Activated CD4-positive, alpha-beta T cell treated with anti-CD3 and anti-CD28 coated beads, Interleukin-2, amount 50 U/mL, for 16 hours (primary cell): ENCODE measurements at regions not wholly inside any gene's neighbourhood (a gene's known extent, or its start where the extent isn't known, plus 50 kb on each side); places are given as distances from the start of the nearest gene placed in this dataset.
"Not testable (repeated sequence)": the region's sequence is repeated elsewhere in the genome, so short reads cannot be mapped to it uniquely, and the experiment has no call there.

Experiments
- DNase-seq: peaks from one replicate; pipeline ENCODE4 v3.0.0-alpha.2; 2020

- DNase-seq: no peak
These were observed 142.2 kb downstream of the MZT1 start for GRCh38 chr13:72585254-72585653.

- no peak for DNase-seq
These were observed 156.2 kb downstream of the MZT1 start for GRCh38 chr13:72571191-72571590.

DNA sequence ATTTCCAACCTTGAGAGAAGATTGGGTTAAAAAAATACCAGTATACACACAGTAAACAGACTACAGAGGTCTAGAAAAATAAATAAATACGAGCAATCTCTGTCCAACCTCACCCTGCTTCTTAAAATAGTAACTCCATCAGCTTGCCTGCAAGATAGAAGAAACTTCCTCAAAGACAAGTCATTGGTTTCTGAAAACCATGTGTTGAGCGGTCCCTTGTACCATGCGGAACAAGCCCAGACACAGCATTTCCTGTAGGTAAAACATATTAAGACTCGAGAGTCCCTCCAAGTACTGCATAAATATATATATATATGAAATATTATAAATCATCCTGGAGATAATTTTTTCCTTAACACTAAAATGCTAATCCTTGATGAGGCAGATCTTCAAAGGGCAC, 157.4 kb downstream of the MZT1 start:
- no peak for DNase-seq

DNA sequence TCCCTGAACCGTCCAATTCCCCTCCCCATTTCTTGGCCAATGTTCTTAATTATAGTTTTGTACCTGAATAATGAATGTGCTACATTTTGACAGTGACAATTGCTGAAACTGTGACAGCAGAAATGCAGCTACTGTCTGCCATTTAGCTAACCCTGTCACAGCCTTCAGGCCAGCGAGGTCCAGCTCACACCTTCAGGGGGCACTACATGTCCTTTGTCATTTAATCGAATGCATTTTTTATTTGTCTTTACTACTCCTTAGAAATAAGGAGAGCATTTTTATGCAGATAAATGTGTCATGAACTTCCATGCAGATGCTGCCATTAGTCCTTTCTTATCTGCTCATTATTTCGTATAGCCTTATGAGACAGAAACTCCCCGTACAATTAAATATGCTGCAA, 159.9 kb downstream of the MZT1 start:
- DNase-seq: no peak

- DNase-seq: no peak
These were observed 160.9 kb downstream of the MZT1 start for GRCh38 chr13:72566526-72566925.

- peak; percentile 14 for DNase-seq
These were observed 161.5 kb downstream of the MZT1 start for GRCh38 chr13:72565893-72566292.

- no peak for DNase-seq
These were observed 164.7 kb downstream of the MZT1 start for GRCh38 chr13:72562686-72563085.

- DNase-seq: no peak
These were observed 165.6 kb downstream of the MZT1 start for GRCh38 chr13:72561791-72562190.

- DNase-seq: no peak
These were observed 167.7 kb downstream of the MZT1 start for GRCh38 chr13:72559716-72560115.

DNA sequence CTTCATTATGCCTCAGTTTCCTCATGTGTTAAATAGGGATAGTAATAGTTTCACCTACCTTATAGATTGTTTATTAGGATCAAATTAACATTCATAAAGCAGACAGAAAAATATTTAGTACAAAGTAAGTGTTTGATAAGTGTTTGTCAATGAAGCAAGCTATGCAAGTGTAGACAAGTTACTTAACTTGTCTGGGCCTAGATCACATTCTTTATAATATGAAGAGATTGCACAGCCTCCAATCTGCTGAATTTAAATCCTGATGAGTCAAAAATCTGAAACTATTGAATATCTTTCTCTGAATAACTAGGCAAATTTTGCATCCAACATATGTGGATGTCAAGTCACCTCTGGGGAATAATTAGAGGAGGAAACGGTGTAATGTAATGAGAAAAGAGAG, 170.5 kb downstream of the MZT1 start:
- DNase-seq: no peak

DNA sequence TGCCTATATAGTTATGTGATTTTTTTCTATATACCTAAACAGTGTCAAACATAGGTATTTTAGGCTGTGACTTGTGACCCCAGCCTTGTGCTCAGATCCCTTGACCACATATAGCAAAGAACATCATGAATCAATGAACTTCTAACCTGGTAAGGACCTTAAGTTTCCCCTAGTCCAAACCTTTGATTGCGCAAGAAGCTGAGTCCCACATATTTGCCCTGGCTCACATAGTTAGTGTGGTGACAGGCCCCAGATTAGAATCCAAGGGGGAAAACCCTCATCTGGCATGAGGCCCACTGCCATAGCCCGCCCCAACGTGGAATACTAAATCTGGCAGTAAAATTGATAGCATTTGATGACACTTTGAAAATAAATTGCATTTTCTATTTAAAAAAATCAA, 171.8 kb downstream of the MZT1 start:
- no peak for DNase-seq

DNA sequence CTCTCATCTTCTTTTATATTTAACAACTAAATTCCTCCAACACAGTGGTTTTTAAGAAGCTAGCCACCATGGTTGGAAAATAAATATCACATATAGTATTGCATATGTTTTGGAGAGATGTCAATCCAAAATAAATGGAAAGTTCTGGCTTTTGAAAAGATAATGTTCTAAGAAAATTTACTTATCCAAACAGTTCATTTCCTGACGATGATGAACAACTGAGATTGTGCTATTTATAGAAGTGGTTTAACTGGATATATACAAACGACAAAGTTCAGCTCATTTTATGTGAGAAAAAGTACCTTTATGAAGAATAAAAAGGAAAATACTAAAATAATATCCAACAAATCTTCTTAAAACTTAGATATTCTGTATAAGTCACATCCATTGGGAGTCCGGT, 174.7 kb downstream of the MZT1 start:
- no peak for DNase-seq

DNA sequence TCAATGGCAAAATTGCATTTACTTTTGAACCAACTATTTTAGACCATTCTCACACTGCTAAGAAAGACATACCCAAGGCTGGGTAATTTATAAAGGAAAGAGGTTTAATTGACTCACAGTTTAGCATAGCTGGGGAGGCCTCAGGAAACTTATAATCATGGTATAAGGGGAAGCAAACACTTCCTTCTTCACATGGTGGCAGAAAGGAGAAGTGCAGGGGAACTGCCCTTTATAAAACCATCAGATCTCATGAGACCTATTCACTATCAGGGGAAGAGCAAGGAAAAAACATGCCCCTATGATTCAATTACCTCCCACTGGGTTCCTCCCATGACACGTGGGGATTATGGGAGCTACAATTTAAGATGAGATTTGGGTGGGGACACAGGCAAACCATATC, 181.5 kb downstream of the MZT1 start:
- DNase-seq: not testable (repeated sequence)

- DNase-seq: no peak
These were observed 182.3 kb downstream of the MZT1 start for GRCh38 chr13:72545030-72545719.

DNA sequence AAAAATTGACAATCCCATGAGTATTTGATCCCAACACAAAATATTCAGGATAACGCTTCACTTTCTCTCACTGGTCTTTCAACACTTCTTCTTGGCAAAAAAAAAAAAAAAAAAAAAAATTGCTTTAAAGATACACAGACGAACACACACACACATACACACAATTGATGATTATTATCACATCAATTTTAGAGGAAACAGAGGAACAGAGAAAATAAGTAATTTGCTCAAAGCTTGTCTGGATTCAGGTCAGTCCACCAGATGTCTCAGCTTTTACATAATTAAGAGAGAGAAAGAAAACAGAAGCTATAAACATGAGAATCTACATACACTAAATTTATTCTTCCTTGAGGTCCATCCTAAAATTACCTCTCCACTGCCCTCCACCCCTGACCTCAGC, 183.4 kb downstream of the MZT1 start:
- DNase-seq: no peak

DNA sequence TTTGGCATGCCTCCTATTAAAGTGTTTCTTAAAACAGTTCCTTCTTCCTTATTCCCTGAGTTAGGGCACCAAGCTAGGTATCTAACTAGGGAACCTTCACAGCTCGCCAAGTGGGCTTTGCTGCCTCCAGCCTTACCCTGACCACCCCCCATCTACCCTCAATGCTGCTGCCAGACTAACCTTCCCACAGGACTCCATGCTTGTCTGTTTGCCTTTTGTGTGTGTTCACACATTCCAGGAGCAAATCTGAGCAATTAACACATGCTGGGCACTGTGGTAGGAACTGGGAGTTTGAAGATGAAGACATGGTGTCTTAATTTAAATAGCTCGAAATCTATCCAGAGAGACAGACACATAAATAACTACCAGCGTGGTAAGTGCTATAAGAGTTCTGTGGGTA, 185.2 kb downstream of the MZT1 start:
- DNase-seq: no peak

DNA sequence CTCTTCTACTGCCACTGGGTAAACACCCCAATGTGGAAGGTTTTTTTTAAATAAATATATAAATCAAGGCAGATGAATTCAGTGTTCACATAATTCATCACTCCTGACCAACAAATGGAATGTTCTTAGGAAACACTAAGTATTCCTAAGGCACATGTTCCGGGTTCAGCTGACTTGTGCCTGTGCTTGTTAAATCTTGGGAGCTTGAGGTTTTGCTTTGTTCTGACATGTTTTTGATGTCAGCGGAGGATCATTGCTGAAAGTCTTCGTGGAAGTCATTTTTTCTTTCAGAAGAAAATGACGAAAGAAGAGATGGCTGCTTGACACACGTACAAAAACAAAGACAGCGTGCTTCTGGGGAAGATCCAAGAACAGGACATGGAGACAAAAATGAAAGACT, 185.8 kb downstream of the MZT1 start:
- DNase-seq: no peak

GRCh38 chr13:72540881-72541280, 186.5 kb downstream of the MZT1 start:
- no peak for DNase-seq

DNA sequence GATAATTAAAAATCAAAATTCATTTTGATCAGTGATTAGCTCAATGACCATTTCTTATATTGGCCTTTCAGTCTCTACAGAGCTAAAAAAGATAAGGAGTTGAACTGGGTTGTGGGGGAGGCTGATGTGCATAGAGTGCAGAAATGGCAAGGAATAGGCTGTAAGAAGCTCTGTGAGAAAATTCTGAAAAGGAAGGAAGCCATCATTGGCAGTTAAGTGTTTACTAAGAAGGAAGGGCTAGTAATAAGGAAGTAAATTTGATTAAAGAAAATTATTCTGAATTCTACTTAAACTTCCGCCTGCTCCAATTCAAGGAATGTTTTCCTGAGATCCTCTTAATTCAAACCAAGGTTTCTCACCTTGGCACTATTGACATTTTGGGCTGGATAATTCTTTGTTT, 187.5 kb downstream of the MZT1 start:
- DNase-seq: no peak

DNA sequence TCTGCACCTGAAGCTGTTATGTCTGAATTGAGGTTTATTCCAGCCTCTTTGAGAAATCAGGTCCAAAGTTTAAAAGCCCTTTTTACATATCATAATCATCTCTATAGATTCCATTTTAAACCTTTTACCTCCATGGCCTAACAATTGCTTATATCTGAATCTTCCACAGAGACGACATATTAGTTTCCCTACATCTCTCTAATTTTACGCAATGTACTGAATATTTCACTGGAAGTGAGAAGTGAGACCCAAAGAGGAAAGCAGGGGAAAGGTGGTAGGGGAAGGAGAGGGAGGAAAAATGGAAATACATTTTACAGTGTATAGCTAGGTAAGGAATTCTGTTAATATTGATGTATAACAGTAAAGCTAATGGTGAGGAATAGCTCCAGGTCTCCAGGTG, 189.6 kb downstream of the MZT1 start:
- no peak for DNase-seq

GRCh38 chr13:72537395-72537780, 190.0 kb downstream of the MZT1 start:
- DNase-seq: no peak

DNA sequence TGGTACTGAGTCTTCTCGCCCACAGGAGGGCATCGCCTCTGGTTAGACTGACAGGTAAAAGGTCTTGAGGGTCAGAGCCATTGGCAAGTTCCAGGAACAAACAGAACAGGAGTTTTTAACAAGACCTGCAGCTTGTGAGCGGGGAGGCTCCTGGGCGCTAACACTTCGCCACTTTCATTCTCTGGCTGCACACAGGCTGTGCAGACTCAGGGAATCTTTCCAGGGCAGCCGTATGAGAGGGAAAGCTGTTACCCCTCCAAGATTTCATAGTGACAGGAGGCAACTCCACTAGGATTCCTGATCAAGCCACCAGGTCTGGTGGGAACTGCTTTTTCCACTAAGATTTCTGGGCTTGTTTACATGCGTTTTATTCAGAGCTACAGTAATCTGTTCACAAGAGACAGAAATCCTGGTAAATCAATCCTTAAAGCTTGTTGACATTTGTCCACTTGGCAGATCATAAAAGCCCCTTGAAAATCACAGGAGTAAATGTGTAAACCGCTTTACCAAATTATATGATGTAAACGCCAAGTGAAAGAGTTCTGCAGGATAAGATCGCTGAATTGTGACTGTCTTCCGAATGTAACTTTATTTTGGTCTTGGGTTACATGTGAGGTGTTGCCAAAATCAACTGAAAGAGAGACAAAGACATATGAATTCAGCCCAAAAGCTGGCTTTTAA, 190.6 kb downstream of the MZT1 start:
- no peak for DNase-seq

- no peak for DNase-seq
These were observed 192.3 kb downstream of the MZT1 start for GRCh38 chr13:72534951-72535640.

- DNase-seq: no peak
These were observed 197.0 kb downstream of the MZT1 start for GRCh38 chr13:72530471-72530870.
